Fibroblast of lung (primary cell): ENCODE measurements at regions not wholly inside any gene's neighbourhood (a gene's known extent, or its start where the extent isn't known, plus 50 kb on each side); places are given as distances from the start of the nearest gene placed in this dataset.

ENCODE experiments used
- EZH2 ChIP-seq: IDR thresholded peaks from 2 replicates; pipeline ENCODE4 v1.5.1; 2012; ENCODE audit warnings: low read length, control low read depth, mild to moderate bottlenecking; ENCODE audit errors: missing control alignments
- TF ChIP-seq, protein P1 (sequence below), 2 donors: IDR thresholded peaks in 1 of 2; conservative IDR thresholded peaks in 1 of 2; 1 replicate in 1 of 2; 2 replicates in 1 of 2; pipeline ENCODE4 v1.5.1; 2011 to 2012; ENCODE audit warnings: low read length in 2 of 2, control low read depth in 1 of 2, inconsistent platforms in 1 of 2, low read depth in 1 of 2, mild to moderate bottlenecking in 1 of 2

GRCh38 chr14:82345184-82345583 lies 811.5 kb upstream of the SEL1L start:
- TF ChIP-seq, protein P1, sequence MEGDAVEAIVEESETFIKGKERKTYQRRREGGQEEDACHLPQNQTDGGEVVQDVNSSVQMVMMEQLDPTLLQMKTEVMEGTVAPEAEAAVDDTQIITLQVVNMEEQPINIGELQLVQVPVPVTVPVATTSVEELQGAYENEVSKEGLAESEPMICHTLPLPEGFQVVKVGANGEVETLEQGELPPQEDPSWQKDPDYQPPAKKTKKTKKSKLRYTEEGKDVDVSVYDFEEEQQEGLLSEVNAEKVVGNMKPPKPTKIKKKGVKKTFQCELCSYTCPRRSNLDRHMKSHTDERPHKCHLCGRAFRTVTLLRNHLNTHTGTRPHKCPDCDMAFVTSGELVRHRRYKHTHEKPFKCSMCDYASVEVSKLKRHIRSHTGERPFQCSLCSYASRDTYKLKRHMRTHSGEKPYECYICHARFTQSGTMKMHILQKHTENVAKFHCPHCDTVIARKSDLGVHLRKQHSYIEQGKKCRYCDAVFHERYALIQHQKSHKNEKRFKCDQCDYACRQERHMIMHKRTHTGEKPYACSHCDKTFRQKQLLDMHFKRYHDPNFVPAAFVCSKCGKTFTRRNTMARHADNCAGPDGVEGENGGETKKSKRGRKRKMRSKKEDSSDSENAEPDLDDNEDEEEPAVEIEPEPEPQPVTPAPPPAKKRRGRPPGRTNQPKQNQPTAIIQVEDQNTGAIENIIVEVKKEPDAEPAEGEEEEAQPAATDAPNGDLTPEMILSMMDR (conservative IDR thresholded peaks at IDR 0.05 in 1 of 2, IDR thresholded peaks at IDR 0.05 in 1 of 2; ENCODE audit: low read depth in 1 of 2, low read length in 2 of 2) = no peak
- TF ChIP-seq EZH2 = no peak
